ENCODE measurements at regions not wholly inside any gene's neighbourhood (a gene's known extent, or its start where the extent isn't known, plus 50 kb on each side); places are given as distances from the start of the nearest gene placed in this dataset.

GRCh38 chr1:101130673-101131072 is 105.1 kb upstream of the DPH5 start:
- TF ChIP-seq CTCF (conservative IDR thresholded peaks at IDR 0.05; ENCODE audit: low read length) (no peak), EZH2phosphoT487 (IDR thresholded peaks at IDR 0.05; ENCODE audit: borderline replicate concordance, low read depth, low read length) (no peak)
